ENCODE measurements at regions not wholly inside any gene's neighbourhood (a gene's known extent, or its start where the extent isn't known, plus 50 kb on each side); places are given as distances from the start of the nearest gene placed in this dataset.
"Not testable (repeated sequence)": the region's sequence is repeated elsewhere in the genome, so short reads cannot be mapped to it uniquely, and the experiment has no call there.

- not testable (repeated sequence) for TF ChIP-seq CTCF (IDR thresholded peaks at IDR 0.05); ZFX (IDR thresholded peaks at IDR 0.05; ENCODE audit: borderline replicate concordance)
These were observed 1654.0 kb downstream of the SPATA31A7 start for GRCh38 chr9:62843706-62844290.
